ENCODE measurements at regions not wholly inside any gene's neighbourhood (a gene's known extent, or its start where the extent isn't known, plus 50 kb on each side); places are given as distances from the start of the nearest gene placed in this dataset.
A peak's percentile ranks its signal among the peaks of the same experiment; 100 is the strongest.

GRCh38 chr2:186919296-186919695, 70.3 kb upstream of the ZSWIM2 start:
- DNase-seq = no peak

GRCh38 chr2:186918495-186918894, 69.5 kb upstream of the ZSWIM2 start:
- no peak for DNase-seq

- no peak for DNase-seq
Measured at GRCh38 chr2:186917866-186918265, 68.9 kb upstream of the ZSWIM2 start.

- no peak for DNase-seq
Measured at GRCh38 chr2:186913870-186914269, 64.9 kb upstream of the ZSWIM2 start.

- DNase-seq = no peak
Measured at GRCh38 chr2:186912979-186913378, 64.0 kb upstream of the ZSWIM2 start.

GRCh38 chr2:186911551-186912085, 62.6 kb upstream of the ZSWIM2 start:
- no peak for DNase-seq

GRCh38 chr2:186910996-186911395, 62.0 kb upstream of the ZSWIM2 start:
- no peak for DNase-seq

GRCh38 chr2:186909095-186909494, 60.1 kb upstream of the ZSWIM2 start:
- DNase-seq = peak; percentile 60

GRCh38 chr2:186907897-186908296, 58.9 kb upstream of the ZSWIM2 start:
- no peak for DNase-seq

- no peak for DNase-seq
Measured at GRCh38 chr2:186903216-186903615, 54.2 kb upstream of the ZSWIM2 start.
